ENCODE measurements at regions not wholly inside any gene's neighbourhood (a gene's known extent, or its start where the extent isn't known, plus 50 kb on each side); places are given as distances from the start of the nearest gene placed in this dataset.

- no peaks in the 10 kb centered on the region for H3K79me2 ChIP-seq (ENCODE audit: insufficient read depth, low read length)
- H4K20me1 ChIP-seq (ENCODE audit: insufficient read depth, low read length) = no peaks in the 10 kb centered on the region
- no peak overlapping the region for H3K9ac ChIP-seq (ENCODE audit: low read length)
- no peaks in the 10 kb centered on the region for H3K27me3 ChIP-seq (ENCODE audit: insufficient read depth, low read length)
- no peak for TF ChIP-seq CTCF (IDR thresholded peaks at IDR 0.05; ENCODE audit: low read length)
- TF ChIP-seq EZH2 (IDR thresholded peaks at IDR 0.05; ENCODE audit: borderline replicate concordance, low read length) = no peak
- H3K36me3 ChIP-seq (ENCODE audit: insufficient read depth, low read length) = no peaks in the 10 kb centered on the region
- no peak overlapping the region for H2AFZ ChIP-seq (ENCODE audit: low read length)
- H3K27ac ChIP-seq (ENCODE audit: low read depth, low read length, poor library complexity, severe bottlenecking) = no peak overlapping the region
- no peak overlapping the region for H3K4me2 ChIP-seq (ENCODE audit: low read length)
- no peaks in the 10 kb centered on the region for H3K9me2 ChIP-seq (ENCODE audit: low read depth, low read length)
- H3K9me3 ChIP-seq (ENCODE audit: low read length) = no peaks in the 10 kb centered on the region
- no peak overlapping the region for H3K4me3 ChIP-seq (ENCODE audit: low read depth, low read length, poor library complexity, severe bottlenecking)
- no peaks in the 10 kb centered on the region for H3K4me1 ChIP-seq (ENCODE audit: insufficient read depth, low read length, severe bottlenecking)
- H3F3A ChIP-seq (ENCODE audit: insufficient read depth, low read length) = no peaks in the 10 kb centered on the region
Measured at GRCh38 chr2:125983364-125983763, 672.6 kb upstream of the GYPC start.

- Histone ChIP-seq H3K36me3 (ENCODE audit: insufficient read depth, low read length) (no peaks in the 10 kb centered on the region), H3K9me2 (ENCODE audit: low read depth, low read length) (no peaks in the 10 kb centered on the region; the same call in 1 of the 2 replicates), H2AFZ (ENCODE audit: low read length) (no peak overlapping the region), H3K9ac (ENCODE audit: low read length) (no peak overlapping the region), H3K27me3 (ENCODE audit: insufficient read depth, low read length) (no peaks in the 10 kb centered on the region), H3K4me2 (ENCODE audit: low read length) (no peak overlapping the region), H4K20me1 (ENCODE audit: insufficient read depth, low read length) (no peaks in the 10 kb centered on the region), H3K27ac (ENCODE audit: low read depth, low read length, poor library complexity, severe bottlenecking) (no peak overlapping the region), H3K4me3 (ENCODE audit: low read depth, low read length, poor library complexity, severe bottlenecking) (no peak overlapping the region), H3F3A (ENCODE audit: insufficient read depth, low read length) (no peaks in the 10 kb centered on the region), H3K9me3 (ENCODE audit: low read length) (no peaks in the 10 kb centered on the region), H3K79me2 (ENCODE audit: insufficient read depth, low read length) (no peaks in the 10 kb centered on the region), H3K4me1 (ENCODE audit: insufficient read depth, low read length, severe bottlenecking) (no peaks in the 10 kb centered on the region)
- TF ChIP-seq EZH2 (IDR thresholded peaks at IDR 0.05; ENCODE audit: borderline replicate concordance, low read length) = no peak
- no peak for TF ChIP-seq CTCF (IDR thresholded peaks at IDR 0.05; ENCODE audit: low read length)
Measured at GRCh38 chr2:126029316-126029715, 626.6 kb upstream of the GYPC start.

- H3K9ac ChIP-seq (ENCODE audit: low read length) = no peak overlapping the region
- H3K4me2 ChIP-seq (ENCODE audit: low read length) = no peak overlapping the region
- H3K9me2 ChIP-seq (ENCODE audit: low read depth, low read length) = no peaks in the 10 kb centered on the region
- H3K79me2 ChIP-seq (ENCODE audit: insufficient read depth, low read length) = no peaks in the 10 kb centered on the region
- no peaks in the 10 kb centered on the region for H4K20me1 ChIP-seq (ENCODE audit: insufficient read depth, low read length)
- H3K27me3 ChIP-seq (ENCODE audit: insufficient read depth, low read length) = no peaks in the 10 kb centered on the region
- no peak overlapping the region for H2AFZ ChIP-seq (ENCODE audit: low read length)
- H3K36me3 ChIP-seq (ENCODE audit: insufficient read depth, low read length) = no peaks in the 10 kb centered on the region
- H3K4me3 ChIP-seq (ENCODE audit: low read depth, low read length, poor library complexity, severe bottlenecking) = no peak overlapping the region
- peaks cover 8% of the 10 kb centered on the region for H3K4me1 ChIP-seq (ENCODE audit: insufficient read depth, low read length, severe bottlenecking)
- no peak overlapping the region for H3K27ac ChIP-seq (ENCODE audit: low read depth, low read length, poor library complexity, severe bottlenecking)
- H3F3A ChIP-seq (ENCODE audit: insufficient read depth, low read length) = no peaks in the 10 kb centered on the region
- no peaks in the 10 kb centered on the region for H3K9me3 ChIP-seq (ENCODE audit: low read length)
- TF ChIP-seq CTCF (IDR thresholded peaks at IDR 0.05; ENCODE audit: low read length) = no peak
- TF ChIP-seq EZH2 (IDR thresholded peaks at IDR 0.05; ENCODE audit: borderline replicate concordance, low read length) = no peak
Measured at GRCh38 chr2:126038861-126039260, 617.1 kb upstream of the GYPC start.
